GM18870 (cell line): ENCODE measurements at regions not wholly inside any gene's neighbourhood (a gene's known extent, or its start where the extent isn't known, plus 50 kb on each side); places are given as distances from the start of the nearest gene placed in this dataset.
"Not testable (repeated sequence)": the region's sequence is repeated elsewhere in the genome, so short reads cannot be mapped to it uniquely, and the experiment has no call there.

ENCODE experiments used
- ATAC-seq: cut with Tn5 transposase; IDR thresholded peaks from one replicate; pipeline ENCODE4 v1.9.1; 2021; ENCODE audit warnings: moderate library complexity; ENCODE audit not compliant: unreplicated experiment

DNA sequence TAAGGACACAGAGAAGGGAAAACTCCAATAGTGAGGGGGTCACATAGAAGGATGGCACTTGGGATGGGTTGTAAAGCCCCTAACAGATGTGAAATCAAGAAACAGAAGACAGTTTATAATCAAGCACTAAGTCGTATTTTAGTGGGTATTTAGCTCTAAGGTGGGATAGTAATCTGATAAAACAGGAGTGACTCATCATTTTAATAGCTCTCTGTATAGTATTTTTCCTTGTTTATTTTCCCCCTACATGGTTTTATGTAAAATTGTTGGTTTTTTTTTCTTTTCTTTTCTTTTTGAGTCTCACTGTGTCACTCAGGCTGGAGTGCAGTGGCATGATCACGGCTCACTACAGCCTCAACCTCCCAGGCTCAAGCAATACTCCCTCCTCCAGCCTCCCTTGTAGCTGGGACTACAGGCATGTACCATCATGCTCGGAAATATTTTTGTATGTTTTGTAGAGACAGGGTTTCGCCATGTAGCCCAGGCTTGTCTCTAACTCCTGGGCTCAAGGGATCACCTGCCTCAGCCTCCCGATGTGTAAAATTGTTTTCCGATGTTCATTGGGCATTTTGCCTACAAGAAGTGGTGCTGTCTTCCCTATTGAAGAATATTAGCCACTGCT, 142.6 kb upstream of the SERPINE2 start:
- no peak for ATAC-seq

DNA sequence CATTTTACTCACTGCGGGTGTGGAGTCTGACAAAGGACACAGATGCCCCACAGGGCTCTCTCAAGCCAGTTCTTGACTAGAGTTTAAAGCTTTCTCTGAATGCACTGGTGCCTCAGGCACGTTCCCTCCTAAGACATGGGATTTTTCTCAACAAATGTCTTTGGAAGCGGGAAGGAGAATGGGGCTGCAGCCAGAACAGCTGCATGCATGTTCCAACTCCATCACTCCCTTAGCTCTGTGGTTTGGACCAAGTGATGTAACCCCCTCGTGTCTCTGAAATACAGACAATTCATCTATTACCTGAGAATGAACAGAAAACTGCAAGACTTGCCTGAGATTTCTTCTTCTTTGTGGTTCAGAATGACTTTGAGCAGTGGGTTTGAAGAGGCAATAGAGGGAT, 141.7 kb upstream of the SERPINE2 start:
- no peak for ATAC-seq

DNA sequence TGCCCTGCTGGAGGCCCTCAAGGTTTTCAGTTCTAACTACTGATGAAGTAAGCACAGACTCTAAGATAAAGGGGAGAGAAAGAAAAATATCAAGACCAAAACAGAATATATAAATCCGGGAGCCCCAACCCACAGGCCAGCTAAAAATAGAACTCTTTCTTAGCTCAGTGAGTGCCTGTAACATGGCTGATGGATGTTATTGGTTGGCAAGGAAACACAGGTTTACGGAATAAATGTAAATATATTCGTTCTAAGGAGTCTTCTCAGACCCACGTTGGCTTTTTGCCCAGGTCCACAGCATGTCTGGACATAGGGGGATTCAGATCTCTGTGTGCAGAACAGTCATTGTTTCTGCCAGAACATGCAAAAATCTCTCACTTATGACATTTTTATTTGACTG, 139.0 kb upstream of the SERPINE2 start:
- no peak for ATAC-seq

DNA sequence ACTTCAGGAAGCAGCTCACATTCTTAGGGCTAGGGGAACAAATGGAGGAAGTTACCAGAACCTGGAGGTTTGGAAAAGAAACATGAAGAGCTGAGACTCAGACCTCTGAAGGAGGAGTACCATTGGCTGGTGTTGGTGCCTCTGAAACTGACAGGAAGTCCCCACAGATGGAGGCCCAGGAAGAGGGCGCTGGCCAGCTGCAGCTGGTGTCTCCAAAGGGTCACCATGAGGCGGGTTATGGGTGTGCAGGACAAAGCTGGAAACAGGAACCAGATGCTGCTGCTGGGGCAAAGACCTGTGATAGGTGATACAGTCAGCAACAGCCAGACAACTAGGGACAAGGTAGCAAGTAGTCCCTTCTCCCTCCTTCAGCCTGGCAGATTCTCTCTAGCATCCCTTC, 136.5 kb upstream of the SERPINE2 start:
- no peak for ATAC-seq

DNA sequence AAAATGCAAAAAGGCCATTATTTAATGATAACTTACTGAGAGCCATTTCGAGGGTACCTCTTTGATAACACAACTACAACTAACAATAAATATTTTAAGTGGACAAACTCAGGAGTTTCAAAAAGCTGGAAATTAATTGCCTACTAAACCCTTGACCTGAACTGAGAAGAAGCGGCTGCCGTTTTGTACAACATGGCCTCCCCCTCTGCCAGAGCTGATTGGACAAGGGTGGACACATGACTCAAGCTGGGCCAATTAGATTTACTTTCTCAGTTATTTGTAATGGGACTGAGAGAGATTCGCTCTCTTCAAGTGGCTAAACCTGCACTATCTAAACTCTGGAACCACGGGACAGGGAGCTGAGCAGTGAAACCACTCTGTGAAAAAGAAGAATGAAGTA, 135.9 kb upstream of the SERPINE2 start:
- ATAC-seq: no peak

DNA sequence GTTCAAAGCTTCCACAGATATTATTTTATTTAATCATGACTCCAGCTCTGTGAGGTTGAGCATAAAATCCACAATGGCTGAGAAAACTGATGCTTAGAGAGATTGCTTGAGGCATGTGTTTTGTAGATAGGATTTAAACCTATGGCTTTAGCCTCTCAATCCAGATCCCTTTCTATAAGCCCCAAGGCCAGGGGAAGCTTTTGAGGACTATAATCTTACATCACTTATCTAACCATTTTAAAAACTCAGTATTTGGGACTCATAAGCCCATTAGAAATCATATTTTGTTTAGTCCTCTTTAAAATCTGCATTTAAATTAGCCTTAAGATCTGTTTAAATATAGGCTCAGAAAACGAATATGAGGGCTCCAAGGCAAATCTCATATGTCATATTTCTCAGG, 135.4 kb upstream of the SERPINE2 start:
- ATAC-seq: no peak

DNA sequence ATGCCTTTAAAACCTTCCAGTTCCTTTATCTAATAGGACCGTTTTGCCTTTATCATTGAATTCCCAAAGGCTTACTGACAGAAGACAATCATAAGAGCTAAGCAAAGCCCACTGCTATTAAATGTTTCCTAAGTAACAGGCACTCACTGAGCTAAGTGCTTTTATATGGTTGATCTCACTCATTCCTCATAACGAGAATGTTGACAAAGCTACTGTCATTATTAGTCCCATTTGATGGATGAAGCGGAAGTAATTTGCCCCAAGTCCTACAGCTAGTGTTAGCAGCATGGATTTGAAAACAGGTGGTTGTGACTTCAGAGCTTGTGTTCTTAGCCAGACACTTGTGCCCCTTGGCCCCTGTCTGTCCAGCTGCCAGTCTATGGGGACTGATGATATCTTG, 134.8 kb upstream of the SERPINE2 start:
- ATAC-seq: no peak

DNA sequence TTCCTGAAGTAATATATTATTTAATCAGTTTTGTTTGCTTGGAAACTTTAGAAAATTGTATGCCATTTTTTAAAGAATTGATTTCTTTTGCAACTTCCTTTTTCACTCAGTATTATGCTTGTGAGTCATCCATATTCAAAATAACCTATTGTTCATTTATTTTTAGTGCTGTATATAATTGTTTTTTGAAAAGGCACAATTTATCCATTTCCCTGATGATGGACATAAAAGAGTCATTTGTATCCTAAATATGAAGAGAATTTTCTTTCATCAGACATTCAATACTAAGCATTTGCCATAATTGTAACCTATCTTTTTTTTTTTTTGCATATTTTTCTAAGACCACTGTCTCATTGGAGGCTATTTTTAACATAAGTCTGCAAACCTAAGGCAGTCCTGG, 134.1 kb upstream of the SERPINE2 start:
- ATAC-seq: no peak

DNA sequence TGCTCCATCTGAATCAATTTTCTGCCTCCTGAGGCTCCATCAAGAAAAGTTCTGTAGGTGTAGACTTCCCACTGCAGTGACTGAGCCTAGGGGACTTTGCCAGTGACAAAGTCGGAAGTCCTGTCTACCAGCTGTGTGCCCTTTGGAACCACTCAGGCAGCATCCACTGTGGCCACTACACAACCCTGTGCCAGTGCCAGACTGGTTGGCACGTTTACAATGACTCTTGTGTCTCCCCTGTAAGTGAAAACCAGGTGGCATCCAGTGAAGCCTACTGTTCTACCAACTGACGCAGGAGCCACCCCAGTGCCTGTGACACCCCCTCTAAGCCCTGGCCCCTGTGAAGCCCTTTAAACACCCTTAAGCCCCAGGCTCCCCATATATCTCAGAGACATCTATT, 132.1 kb upstream of the SERPINE2 start:
- ATAC-seq: no peak

DNA sequence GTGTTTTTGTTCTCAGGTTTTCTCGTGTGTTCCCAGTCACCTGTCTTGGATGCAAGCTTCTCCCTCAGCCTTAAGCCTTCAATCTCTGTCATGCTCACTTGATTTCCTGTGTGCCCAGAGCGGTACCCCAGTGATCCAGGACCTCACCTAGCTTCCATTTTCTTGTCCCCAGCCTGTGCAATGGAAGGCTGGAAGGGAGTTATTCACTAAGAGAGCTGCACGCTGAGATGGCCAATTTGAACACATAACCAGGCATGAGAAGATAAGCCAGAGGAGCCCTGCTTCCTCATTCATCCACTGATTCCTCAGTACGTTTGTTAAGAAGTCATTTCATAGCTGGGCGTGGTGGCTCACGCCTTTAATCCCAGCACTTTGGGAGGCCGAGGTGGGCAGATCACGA, 130.8 kb upstream of the SERPINE2 start:
- no peak for ATAC-seq

DNA sequence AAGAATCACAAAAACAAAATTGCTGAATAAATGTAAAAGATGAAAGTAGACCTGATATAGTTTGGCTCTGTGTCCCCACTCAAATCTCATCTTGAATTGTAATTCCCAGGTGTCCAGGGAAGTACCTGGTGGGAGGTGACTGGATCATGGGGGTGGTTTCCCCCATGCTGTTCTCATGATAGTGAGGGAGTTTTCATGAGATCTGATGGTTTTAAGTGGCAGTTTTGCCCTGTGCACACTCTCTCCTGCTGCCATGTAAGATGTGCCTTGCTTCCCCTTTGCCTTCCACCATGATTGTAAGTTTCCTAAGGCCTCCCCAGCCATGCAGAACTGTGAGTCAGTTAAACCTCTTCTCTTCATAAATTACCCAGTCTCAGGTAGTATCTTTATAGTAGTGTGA, 128.7 kb upstream of the SERPINE2 start:
- ATAC-seq: not testable (repeated sequence)

DNA sequence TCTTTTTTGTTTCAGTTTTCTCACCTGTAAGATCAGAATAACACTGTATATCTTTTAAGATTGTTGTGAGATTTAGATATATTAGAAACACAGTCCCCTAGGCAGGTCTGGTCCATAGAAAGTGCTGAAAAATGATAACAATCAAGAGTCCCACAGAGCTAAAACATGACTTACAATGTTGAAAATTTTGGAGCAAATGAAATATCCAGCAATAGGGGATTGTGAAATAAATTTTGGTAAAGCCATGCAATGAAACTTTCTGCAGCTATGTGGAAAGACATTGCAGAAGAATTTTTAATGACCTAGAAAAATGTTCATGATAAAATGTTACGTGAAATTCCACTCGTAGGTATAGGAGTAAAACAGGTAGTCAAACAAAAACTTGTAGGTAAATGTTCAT, 127.6 kb upstream of the SERPINE2 start:
- ATAC-seq: no peak

DNA sequence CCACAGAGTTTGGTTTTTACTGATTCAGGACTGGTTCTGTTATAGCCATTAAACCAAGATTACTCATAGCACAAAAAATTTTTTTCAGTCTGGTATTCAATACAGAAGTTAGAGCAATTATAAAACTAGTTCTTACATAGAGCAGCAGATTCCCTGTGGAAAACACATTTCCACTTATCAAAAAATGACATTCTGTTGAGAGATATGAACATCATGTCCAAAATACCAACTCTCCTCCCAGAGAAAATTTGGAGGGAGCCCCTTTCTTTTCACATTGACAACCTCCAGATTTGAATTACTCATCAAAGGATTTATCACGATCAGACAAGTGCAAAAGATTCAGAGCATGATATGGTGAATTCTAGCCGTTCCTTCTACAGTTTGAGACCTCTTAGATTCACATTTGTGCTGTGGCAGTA, 126.8 kb upstream of the SERPINE2 start:
- no peak for ATAC-seq

DNA sequence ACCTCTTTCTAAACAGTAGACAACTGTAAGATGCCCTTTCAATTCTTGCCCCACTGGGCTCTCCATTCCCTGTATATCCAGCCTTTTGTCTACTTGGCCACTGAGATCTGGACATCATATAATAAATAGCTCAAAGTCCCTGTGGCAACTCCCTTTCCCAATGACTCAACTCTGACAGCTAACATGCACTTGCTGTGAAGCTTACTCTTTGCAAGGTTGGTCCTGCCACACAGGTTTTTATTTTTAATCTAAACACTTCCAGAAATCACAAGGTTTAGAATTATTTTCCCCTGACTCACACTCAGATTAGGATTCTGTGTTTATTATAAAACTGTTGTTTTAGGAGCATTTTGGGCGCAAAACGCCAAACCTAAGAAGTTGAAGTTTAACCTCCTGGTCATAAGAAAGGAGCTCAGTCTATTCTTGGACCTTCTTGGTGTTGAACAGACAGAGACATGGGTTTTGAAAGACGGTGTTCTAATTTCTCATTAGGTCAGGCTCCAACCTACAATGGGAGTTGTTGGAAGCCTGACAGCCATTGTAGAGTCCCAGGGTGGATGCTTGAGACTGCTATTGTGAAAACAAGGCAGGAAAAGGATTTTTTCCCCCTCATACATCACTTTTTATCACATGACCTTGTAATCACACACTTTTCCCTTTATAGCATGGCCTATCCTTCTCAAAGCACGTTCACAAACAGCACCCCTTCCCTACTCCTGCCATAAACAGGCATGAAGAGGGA, 124.7 kb upstream of the SERPINE2 start:
- ATAC-seq: no peak

DNA sequence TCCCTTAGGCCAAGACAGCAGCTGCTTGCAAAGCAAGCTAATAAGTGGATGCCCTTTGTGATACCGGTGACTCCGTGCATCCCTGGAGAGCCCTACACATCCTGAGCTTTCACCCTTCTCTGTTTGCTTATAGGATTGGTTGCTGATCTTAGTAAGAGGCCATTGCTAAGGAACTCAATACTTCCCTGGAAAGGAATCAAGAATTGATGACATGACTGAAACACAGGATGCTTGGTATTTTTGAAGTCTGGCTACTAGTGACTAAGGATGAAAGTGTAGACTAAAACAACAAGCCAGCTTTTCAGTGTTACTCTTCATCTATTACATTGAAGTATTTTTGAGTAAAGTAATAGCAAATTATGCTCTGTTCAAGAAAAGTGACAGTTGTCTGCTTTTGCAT, 123.0 kb upstream of the SERPINE2 start:
- no peak for ATAC-seq

DNA sequence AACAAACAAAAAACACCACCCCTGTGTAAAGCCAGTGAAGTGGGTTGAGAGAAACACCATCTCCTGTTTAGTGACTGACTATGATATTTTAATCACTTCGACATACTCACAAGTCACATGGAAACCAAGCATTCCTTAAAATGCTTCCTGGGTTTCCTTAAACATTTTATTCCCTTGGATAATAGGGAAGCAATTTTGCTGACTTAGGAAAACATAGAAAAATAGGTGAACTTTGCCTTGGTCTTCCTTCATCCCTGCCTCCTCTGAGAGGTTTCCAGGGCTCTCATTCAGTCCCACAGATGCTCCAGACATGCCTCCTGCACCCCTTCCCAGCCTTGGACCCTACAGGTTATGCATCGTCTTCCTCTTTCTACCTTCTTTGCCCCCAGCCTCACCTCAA, 122.6 kb upstream of the SERPINE2 start:
- ATAC-seq: no peak

DNA sequence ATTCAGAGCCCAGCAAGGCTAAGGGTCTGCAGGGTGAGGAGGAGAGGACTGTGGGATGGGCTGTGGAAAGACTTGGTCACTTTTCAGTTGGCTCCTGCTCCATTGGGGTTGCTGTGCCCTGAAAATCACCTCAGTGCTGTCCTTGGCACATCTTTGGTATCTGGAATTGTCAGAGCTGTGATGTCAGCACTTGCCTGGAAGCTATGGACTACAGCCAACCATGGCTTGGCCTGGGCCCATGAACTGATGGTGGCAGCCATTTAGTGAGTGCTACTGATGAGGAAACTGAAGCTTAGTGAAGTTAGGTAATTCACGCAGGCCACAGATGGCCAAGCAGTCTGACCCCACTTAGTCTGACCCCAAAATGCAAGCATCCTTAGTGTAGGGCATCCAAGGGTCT, 121.8 kb upstream of the SERPINE2 start:
- ATAC-seq: no peak

DNA sequence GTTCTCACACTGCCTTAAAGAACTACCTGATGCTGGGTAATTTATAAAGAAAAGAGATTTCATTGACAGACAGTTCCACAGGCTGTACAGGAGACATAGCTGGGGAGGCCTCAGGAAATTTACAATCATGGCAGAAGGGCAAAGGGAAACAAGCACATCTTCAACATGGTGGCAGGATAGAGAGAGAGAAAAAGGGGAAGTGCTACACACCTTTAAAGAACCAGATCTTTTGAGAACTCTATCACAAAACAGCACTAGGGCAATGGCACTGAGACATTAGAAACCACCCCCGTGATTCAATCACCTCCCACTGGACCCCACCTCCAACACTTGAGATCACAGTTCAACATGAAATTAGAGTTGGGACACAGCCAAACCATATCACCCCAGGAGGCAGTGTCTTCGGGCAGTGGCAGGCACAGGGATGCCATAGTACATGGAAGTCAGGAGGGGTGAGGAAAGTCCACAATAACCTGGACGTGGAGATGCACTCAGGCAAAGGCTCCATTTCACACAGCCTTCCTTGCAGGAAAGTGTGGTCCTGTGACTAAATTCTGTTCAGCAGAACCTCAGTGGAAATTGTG, 120.4 kb upstream of the SERPINE2 start:
- ATAC-seq: no peak

DNA sequence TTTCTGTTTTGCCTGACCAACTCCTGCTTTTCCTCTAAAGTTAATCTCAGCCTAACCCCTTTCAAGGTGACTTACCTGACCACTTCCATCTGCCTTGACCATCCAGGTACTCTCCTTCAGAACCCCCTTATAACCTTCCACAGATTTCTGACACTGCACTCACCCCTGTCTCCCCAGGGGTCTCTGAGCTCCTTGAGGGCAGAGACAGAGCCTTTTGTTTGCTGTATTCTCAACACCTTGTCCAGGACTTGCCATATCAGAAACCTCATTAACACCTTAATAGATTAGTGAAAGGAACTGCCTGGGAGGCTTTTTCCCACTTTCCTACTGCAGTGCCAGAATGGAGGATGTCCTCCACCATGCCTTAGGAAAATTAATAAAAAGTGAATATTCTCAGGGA, 119.7 kb upstream of the SERPINE2 start:
- ATAC-seq: no peak

DNA sequence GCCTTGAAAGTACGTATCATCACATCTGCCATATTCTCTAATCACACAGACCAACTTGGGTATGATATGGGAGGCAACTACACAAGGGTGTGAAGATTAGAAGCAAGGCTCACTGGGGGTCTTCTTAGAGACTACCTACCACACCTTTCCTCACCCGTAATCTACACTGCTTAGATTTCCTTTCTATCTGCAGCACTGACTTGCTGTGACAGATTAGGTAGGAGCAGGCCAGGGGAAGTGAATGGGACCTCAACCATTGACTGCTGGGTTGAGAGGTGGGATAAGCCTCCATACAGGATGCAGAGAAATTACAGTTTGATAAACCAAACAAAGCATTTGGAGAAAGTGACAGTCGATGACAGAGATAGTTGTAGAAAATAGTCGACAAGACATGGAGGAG, 119.0 kb upstream of the SERPINE2 start:
- no peak for ATAC-seq

DNA sequence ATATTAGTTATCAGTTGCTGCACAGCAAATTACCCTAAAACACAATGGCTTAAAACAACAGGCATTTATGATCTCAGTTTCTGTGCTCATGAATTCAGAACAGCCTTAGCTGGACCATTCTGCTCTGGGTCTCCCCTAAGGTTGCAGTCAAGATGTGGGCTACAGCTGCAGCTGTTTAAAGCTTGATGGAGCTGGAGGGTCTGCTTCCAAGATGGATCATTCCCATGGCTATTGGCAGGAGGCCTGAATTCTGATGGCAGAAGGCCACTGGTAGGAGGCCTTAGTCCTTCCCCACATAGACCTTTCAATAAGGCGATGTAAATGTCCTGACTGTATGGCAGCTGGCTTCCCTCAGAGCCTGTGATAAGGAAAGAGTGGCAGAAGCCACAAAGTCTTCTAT, 118.6 kb upstream of the SERPINE2 start:
- ATAC-seq: no peak

DNA sequence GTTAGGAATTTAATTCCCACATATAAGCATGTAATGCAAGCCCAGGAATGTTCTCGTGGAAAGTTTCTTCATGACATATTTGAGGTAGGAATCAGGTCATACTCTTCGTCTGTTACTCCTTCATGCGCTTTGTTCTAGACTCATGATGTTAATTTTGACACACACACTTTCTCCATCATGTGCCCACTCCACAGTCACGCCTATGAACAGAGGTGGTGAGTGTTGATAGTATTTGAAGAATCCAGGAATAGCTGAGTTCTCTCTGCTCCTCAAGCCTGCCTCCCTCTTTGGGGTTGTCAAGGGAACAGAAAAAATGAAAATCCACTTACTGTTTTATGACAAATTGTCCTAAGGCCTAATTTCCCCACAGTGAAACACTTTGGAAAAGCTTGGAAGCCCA, 117.3 kb upstream of the SERPINE2 start:
- no peak for ATAC-seq

DNA sequence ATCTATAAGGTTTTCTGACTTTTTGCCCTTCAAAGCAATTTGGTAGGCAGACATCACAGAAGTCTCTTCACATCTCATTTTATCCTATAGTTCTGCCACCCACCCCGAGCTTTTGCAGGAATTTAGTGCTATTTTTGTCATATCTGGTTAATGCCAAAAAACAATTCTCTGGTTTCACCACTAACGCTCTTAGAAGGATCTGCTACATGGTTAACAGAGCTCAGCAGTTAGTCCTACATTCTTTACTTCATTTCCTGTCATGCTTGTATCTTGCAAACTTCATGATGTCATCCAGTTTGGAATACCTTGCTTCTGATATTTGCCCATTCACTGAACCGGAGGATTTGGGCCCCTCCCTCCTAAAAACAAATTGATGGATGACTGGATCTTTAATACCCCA, 116.8 kb upstream of the SERPINE2 start:
- ATAC-seq: no peak
